BJ (cell line): ENCODE measurements at regions not wholly inside any gene's neighbourhood (a gene's known extent, or its start where the extent isn't known, plus 50 kb on each side); places are given as distances from the start of the nearest gene placed in this dataset.

Experiments used
- CTCF ChIA-PET: fragments of 350-600 bp; formaldehyde crosslinking; extraction: SDS; loops from one replicate; lab custom pipeline; 2021; ENCODE audit warnings: antibody characterized with exemption, inconsistent platforms; lab: Yijun Ruan, JAX
- POLR2A ChIA-PET: fragments of 300-600 bp; sonication (Branson Sonifier 250); formaldehyde crosslinking; extraction: SDS; loops from one replicate; lab custom pipeline; 2021; ENCODE audit warnings: antibody characterized with exemption; lab: Charles Lee
- DNase-seq: peaks from one replicate; pipeline ENCODE4 v3.0.0-alpha.2; 2011; ENCODE audit warnings: low read depth
- H3K27me3 ChIP-seq: 2 replicates; pipeline ENCODE4 v1.6.0; 2011; ENCODE audit warnings: low read length; ENCODE audit not compliant: control insufficient read depth, insufficient read depth
- H3K36me3 ChIP-seq: 2 replicates; pipeline ENCODE4 v1.5.1; 2011; ENCODE audit warnings: low read length; ENCODE audit not compliant: control insufficient read depth, insufficient read depth
- H3K4me3 ChIP-seq: 2 replicates; pipeline ENCODE4 v1.5.1; 2011; ENCODE audit warnings: low read depth, mild to moderate bottlenecking, control low read depth, low read length
- CTCF ChIP-seq: IDR thresholded peaks from 2 replicates; pipeline ENCODE4 v1.5.1; 2011; ENCODE audit warnings: low read depth, mild to moderate bottlenecking, control low read depth, inconsistent platforms, low read length, moderate library complexity; ENCODE audit not compliant: insufficient read depth

- no peak for DNase-seq
- Histone ChIP-seq H3K36me3 (no peaks in the 10 kb centered on the region), H3K4me3 (no peak overlapping the region), H3K27me3 (no peaks in the 10 kb centered on the region)
- no peak for TF ChIP-seq CTCF
- POLR2A ChIA-PET, result no interaction called here
- CTCF ChIA-PET, result no interaction called here
Measured at GRCh38 chr6:92582211-92582610, 837.1 kb downstream of the EPHA7 start.

- Histone ChIP-seq H3K27me3 (no peaks in the 10 kb centered on the region), H3K36me3 (no peaks in the 10 kb centered on the region), H3K4me3 (no peak overlapping the region)
- POLR2A ChIA-PET, result no interaction called here
- CTCF ChIA-PET, result no interaction called here
- DNase-seq, result no peak
- no peak for TF ChIP-seq CTCF
Measured at GRCh38 chr6:92577077-92577719, 842.2 kb downstream of the EPHA7 start.

- no peaks in the 10 kb centered on the region for H3K36me3 ChIP-seq
- H3K27me3 ChIP-seq, result no peaks in the 10 kb centered on the region
- CTCF ChIA-PET, result no interaction called here
- TF ChIP-seq CTCF, result no peak
- no peak for DNase-seq
- H3K4me3 ChIP-seq, result no peak overlapping the region
- POLR2A ChIA-PET, result no interaction called here
Measured at GRCh38 chr6:92568541-92568940, 850.8 kb downstream of the EPHA7 start.

GRCh38 chr6:92566632-92567031 lies 852.7 kb downstream of the EPHA7 start:
- CTCF ChIA-PET, result interaction anchor here (0.8 kb wide), 1 partner anchor 1627 kb away, joined by 3 read pairs; no protein-coding TSS in a partner anchor
- DNase-seq, result no peak
- no peak for TF ChIP-seq CTCF
- H3K27me3 ChIP-seq, result no peaks in the 10 kb centered on the region
- POLR2A ChIA-PET, result no interaction called here
- H3K4me3 ChIP-seq, result no peak overlapping the region
- H3K36me3 ChIP-seq, result no peaks in the 10 kb centered on the region

- TF ChIP-seq CTCF, result no peak
- Histone ChIP-seq H3K4me3 (no peak overlapping the region), H3K36me3 (no peaks in the 10 kb centered on the region), H3K27me3 (no peaks in the 10 kb centered on the region)
- ChIA-PET CTCF (no interaction called here), POLR2A (no interaction called here)
- no peak for DNase-seq
Measured at GRCh38 chr6:92564376-92564775, 855.0 kb downstream of the EPHA7 start.
